B cell (primary cell): ENCODE measurements at regions not wholly inside any gene's neighbourhood (a gene's known extent, or its start where the extent isn't known, plus 50 kb on each side); places are given as distances from the start of the nearest gene placed in this dataset.

ENCODE experiments used
- CTCF ChIP-seq: fragments of 200-600 bp; IDR thresholded peaks from one replicate; pipeline ENCODE4 v1.8.0; 2022; ENCODE audit warnings: antibody characterized with exemption, mild to moderate bottlenecking
- EZH2 ChIP-seq: IDR thresholded peaks from 2 replicates; pipeline ENCODE4 v1.6.1; 2012; ENCODE audit warnings: borderline replicate concordance, low read depth, mild to moderate bottlenecking, moderate library complexity, low read length; ENCODE audit not compliant: insufficient read depth, poor library complexity, severe bottlenecking

- no peak for TF ChIP-seq CTCF
- TF ChIP-seq EZH2 = no peak
Observed at GRCh38 chr9:90342607-90343006, 300.0 kb downstream of the DIRAS2 start.
